CD4-positive, alpha-beta T cell treated with Interleukin-21 for 1 hour (primary cell): ENCODE measurements at regions not wholly inside any gene's neighbourhood (a gene's known extent, or its start where the extent isn't known, plus 50 kb on each side); places are given as distances from the start of the nearest gene placed in this dataset.

Experiments
- DNase-seq: peaks from one replicate; pipeline ENCODE4 v3.0.0-alpha.2; 2020

- DNase-seq: no peak
Observed at GRCh38 chr5:68542207-68542606, 326.7 kb downstream of the PIK3R1 start.

GRCh38 chr5:68543212-68543611, 327.7 kb downstream of the PIK3R1 start:
- no peak for DNase-seq

GRCh38 chr5:68544091-68544647, 328.6 kb downstream of the PIK3R1 start:
- no peak for DNase-seq

GRCh38 chr5:68544648-68545552, 329.3 kb downstream of the PIK3R1 start:
- no peak for DNase-seq

- DNase-seq: no peak
Observed at GRCh38 chr5:68545636-68546295, 330.2 kb downstream of the PIK3R1 start.

GRCh38 chr5:68547056-68547455, 331.5 kb downstream of the PIK3R1 start:
- DNase-seq: no peak

- DNase-seq: no peak
Observed at GRCh38 chr5:68547622-68548021, 332.1 kb downstream of the PIK3R1 start.

- DNase-seq: no peak
Observed at GRCh38 chr5:68548959-68549676, 333.6 kb downstream of the PIK3R1 start.

GRCh38 chr5:68550015-68550414, 334.5 kb downstream of the PIK3R1 start:
- no peak for DNase-seq

GRCh38 chr5:68551436-68551835, 335.9 kb downstream of the PIK3R1 start:
- no peak for DNase-seq

- no peak for DNase-seq
Observed at GRCh38 chr5:68554571-68555279, 339.2 kb downstream of the PIK3R1 start.

- no peak for DNase-seq
Observed at GRCh38 chr5:68555907-68556681, 340.5 kb downstream of the PIK3R1 start.

- no peak for DNase-seq
Observed at GRCh38 chr5:68557162-68557936, 341.8 kb downstream of the PIK3R1 start.

- DNase-seq: no peak
Observed at GRCh38 chr5:68562308-68562707, 346.8 kb downstream of the PIK3R1 start.

- DNase-seq: no peak
Observed at GRCh38 chr5:68565427-68565826, 349.9 kb downstream of the PIK3R1 start.

GRCh38 chr5:68576805-68577204, 361.2 kb downstream of the PIK3R1 start:
- no peak for DNase-seq

- no peak for DNase-seq
Observed at GRCh38 chr5:68582284-68582683, 366.7 kb downstream of the PIK3R1 start.

GRCh38 chr5:68587171-68587570, 371.6 kb downstream of the PIK3R1 start:
- no peak for DNase-seq

GRCh38 chr5:68591850-68592249, 376.3 kb downstream of the PIK3R1 start:
- no peak for DNase-seq

GRCh38 chr5:68592351-68592750, 376.8 kb downstream of the PIK3R1 start:
- no peak for DNase-seq

- no peak for DNase-seq
Observed at GRCh38 chr5:68593211-68593671, 377.7 kb downstream of the PIK3R1 start.
